Left renal pelvis (tissue), 4 donors: ENCODE measurements at regions not wholly inside any gene's neighbourhood (a gene's known extent, or its start where the extent isn't known, plus 50 kb on each side); places are given as distances from the start of the nearest gene placed in this dataset.

Source experiments
- DNase-seq, 4 donors: peaks; one replicate each; pipeline ENCODE4 v3.0.0-alpha.2; 2013; ENCODE audit warnings: low read depth in 4 of 4, low spot score in 3 of 4

DNA sequence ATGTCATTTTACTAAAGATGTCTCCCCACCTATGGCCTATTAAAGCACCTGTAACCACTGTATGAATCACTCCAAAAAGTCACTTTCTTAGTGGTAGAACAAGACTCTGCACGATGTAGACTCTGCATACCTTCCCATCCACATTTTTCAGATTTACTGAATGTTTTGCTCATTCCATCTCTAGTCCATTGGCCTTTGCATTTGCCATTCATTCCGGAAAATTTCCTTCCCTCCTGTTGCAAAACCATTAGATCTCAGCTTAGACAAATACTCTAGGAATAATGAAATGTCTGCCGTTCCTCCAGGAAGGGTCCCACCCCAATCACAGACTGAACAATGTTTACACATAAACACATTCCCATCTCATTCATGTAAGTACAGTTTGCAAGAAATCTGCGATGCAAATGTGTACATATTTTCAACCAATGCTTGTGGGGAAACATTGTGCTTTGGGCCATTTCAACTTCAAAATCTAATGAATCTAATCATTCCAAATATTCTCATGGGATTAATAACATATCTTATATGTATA is 146.3 kb upstream of the XYLT1 start:
- no peak for DNase-seq

DNA sequence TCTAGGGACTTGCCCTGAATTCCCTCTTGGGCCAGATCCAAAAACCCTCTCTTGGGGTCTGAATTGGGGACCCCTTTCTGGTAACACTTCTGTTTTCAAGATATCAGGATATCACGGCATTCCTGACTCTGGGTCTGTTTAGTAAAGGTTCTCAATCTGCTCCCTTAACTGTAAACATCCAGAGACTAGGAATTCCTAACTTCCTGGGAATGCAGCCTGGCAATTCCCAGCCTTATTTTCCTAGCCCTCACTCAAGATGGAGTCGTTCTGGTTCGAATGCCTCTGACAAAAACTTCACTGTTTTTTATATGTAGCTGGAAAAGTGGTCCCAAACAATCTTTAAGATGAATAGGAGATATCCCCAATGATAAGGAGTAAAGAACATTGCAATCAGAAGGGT is 141.6 kb upstream of the XYLT1 start:
- DNase-seq: no peak

DNA sequence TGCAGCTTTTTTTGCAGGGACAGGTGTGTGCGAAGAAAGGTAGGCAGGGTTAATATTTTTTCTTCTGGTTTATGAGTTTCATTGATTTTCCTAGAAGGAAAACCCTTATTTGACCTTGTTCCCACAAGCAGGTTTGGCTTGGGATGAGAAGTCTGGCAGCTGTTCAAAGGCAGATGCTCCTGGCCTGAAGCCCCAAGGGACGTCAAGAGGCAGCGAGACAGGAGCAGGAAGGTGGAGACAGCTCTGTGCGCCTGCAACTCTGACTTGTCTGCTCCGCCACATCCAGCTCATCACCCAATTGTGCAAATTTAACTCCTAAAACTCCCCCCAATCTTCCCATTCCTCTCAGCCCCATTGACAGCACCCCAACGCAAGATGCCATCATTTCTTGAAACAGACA is 136.8 kb upstream of the XYLT1 start:
- DNase-seq: no peak

DNA sequence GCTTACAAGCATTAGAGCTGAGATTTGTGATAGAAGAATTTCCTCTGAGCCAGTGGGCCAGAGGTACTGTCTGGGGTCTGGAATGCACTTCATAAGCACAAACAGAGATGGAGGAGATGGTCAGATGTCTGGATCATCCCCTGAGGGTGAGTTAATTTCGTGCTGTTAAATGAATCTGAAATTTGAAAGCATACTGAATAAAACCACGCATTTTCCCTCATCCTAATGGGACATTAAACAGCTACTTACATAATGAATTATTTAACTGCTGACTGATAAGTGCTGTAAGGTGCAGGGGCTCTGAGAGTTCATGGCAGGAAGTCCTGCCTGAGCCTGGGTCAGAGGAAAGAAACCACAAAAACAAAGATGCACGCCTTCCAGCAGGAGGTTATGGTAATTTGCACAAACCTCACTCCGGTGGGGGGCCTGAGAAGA is 136.3 kb upstream of the XYLT1 start:
- no peak for DNase-seq

DNA sequence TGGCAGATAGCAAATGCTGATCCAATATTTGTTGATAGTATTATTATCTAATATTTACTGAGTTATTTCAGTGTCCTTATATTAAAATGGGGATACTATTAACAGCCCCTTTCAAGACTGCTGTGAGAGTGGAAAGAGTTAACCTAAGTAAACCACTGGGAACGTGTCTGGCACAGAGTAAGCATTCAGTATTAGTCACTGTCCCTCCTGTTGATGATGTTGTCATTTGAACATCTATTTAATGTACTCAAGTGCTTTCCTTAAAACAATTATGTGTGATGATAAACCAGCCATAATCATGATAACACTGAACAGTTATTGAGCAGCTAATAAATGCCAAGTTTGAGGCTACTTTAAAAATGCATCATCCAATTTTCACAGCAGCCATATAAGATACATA is 135.7 kb upstream of the XYLT1 start:
- DNase-seq: no peak

DNA sequence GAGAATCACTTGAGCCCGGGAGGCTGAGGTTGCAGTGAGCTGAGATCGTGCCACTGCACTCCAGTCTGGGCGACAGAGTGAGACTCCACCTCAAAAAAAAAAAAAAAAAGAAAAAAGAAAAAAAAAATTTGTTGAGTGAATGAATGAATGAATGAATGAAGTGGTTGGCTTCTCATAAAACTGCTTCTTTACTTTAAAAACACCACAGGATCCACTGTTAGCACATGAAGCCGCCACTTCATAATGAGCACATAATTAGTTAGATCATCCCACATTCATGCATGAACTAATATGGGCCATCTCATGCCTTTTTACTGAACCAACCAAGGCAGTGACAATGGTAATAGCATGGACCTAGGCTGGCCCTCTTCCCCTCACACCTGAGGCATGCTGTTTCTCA is 135.0 kb upstream of the XYLT1 start:
- DNase-seq: no peak

DNA sequence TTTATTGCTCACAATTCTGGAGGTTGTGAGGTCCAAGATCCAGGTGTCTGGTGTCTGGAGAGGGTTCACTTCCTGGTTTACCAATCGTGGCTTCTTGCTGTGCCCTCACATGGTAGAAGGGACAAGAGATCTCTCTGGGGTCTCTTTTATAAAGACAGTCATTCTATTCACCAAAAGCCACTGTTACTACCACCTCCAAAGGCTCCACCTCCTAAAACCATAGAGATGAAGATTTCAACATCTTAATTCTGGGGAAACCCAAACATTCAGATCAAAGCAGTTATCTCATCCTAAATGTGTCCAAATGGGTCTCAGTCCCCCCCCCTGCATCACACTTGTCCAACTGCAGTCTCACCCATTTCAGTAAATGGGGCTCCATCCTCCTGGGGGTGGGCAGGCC is 132.9 kb upstream of the XYLT1 start:
- no peak for DNase-seq

DNA sequence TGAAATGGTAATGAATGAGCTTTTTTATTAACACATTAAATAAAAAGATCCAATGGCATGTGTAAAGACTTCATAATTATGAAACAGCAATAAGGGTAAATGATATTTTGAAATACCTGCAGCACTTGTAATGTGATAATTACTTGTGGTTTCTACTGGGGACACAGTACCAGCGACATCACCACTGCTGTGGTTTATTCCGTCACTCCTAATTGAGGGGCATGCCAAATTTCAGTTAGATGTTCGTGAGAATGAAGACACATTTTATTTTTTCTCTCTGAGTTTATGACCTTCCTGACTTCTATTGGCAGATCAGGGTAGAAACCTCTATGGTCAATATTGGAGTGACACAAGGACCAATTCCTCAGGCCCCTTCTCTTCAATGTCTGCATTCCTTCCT is 131.9 kb upstream of the XYLT1 start:
- DNase-seq: no peak

DNA sequence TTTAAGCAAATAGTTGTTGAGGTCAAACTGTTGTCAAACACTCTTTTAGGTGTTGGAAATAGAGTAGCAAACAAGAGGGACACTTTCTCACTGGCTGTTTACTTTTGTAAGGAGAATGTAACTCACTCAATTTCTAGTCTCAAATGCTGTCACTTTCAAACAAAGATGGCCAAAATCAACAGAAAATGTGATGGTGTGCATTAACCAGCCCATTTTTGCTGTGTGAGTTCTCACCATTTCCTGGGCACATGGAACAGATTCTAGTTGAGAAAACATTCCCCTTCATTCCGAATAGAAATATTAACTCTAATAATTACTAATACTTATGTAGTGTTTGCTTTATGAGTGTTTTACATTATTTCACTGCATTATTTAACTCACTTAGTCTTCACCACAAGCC is 128.2 kb upstream of the XYLT1 start:
- DNase-seq: no peak

DNA sequence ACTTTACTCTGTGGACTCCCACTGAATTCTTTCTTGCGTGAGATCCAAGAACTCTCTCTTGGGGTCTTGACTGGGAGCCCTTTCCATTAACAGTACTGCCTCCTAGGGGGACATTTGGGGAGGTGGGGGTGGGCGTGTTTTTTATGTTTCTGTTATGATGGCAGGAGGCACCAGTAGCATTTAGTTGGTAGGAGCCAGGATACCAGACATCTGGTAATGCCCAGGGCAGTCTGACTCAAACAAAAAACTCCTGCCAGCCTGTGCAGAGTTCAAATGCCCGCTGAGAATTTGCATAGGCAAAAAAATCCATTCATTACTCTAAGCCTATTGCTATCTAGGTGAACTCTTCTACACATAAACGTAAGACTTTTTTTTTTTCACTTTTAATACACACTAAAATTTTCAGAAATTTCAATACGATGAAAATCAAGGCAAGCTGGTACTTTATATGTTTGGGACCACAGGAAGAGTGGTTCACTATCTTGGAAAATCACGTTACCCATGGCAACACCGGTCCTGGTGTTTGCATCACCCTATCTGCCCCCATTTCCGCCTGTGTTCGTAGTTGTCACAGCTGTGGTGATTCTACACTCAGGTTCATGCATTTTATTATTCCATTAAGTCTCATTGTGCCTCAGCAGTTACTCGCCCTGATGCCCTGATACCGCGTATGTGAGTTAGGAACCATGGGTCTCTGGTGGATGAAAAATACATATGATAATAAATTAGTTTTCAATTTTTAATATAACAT is 121.1 kb upstream of the XYLT1 start:
- DNase-seq: no peak

DNA sequence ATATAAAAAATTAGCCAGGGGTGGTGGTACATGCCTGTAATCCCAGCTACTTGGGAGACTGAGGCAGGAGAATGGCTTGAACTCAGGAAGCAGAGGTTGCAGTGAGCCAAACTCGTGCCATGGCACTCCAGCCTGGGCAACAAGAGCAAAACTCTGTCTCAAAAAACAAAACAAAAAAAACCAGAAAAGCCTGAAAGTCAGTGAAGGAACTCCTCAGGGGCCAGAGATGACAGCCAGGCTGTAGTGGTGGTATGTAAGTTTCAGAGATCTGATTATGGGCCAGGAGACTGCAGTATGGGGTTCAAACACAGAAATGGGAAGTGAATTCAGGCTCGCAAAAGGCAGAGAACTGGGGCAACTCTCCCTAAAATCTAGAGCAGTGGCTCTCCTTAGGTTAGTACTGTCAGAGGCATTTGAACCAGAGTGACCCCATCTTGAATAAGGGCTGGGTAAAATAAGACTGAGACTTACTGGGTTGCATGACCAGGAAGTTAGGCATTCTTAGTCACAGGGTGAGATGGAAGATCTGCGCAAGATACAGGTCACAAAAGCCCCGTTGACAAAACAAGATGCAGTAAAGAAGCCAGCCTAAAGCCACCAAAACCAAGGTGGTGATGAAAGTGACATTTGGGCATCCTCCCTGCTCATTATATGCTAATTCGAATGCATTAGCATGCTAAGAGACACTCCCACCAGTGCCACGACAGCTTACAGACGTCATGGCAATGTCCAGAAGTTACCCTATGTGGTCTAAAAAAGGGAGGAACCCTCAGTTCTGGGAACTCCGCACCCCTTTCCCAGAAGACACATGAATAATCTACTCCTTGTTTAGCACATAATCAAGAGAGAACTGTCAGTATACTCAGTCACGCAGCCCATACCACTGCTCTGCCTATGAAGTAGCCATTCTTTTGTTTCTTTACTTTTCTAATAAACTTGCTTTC is 120.2 kb upstream of the XYLT1 start:
- no peak for DNase-seq

DNA sequence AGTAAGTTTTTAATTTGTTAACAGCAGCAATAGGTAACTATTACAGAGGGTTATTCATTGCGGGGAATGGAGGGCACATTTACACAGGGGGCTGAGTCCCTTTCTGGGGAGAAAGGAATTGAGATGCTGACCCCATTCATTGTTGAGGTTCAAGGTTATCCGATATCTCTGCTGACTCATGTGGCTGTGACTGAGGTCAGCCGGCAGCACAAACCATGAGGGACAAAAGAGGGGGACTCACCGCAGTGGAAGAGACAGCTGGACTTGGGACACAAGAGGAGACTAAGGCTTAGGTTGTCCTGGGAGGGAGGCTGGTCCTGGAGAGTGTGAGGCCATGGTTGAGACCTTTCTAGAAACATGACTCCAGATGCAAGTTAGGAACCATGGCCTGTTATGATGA is 119.1 kb upstream of the XYLT1 start:
- no peak for DNase-seq

DNA sequence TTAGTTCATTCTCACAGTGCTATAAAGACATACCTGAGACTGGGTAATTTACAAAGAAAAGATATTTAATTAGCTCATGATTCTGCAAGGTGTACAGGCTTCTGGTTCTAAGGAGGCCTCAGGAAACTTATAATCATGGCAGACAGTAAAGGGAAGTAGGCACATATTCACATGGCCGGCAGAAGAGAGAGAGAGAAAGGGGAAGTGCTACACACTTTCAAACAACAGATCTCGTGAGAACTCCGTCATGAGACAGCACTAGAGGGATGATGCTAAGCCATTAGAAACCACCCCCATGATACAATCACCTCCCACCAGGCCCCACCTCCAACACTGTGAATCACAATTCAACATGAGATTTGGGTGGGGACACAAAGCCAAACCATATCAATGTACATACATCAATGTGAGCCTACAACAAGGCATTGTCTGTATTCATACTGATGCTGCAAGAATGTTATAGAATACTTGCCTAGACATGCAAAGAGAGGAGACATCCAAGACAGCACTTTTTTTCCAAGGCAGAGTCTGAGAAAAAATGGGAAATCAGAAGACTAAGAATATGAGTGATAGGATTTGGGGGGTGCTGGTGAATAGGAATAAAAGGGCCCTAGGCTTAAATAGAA is 114.8 kb upstream of the XYLT1 start:
- DNase-seq: no peak

DNA sequence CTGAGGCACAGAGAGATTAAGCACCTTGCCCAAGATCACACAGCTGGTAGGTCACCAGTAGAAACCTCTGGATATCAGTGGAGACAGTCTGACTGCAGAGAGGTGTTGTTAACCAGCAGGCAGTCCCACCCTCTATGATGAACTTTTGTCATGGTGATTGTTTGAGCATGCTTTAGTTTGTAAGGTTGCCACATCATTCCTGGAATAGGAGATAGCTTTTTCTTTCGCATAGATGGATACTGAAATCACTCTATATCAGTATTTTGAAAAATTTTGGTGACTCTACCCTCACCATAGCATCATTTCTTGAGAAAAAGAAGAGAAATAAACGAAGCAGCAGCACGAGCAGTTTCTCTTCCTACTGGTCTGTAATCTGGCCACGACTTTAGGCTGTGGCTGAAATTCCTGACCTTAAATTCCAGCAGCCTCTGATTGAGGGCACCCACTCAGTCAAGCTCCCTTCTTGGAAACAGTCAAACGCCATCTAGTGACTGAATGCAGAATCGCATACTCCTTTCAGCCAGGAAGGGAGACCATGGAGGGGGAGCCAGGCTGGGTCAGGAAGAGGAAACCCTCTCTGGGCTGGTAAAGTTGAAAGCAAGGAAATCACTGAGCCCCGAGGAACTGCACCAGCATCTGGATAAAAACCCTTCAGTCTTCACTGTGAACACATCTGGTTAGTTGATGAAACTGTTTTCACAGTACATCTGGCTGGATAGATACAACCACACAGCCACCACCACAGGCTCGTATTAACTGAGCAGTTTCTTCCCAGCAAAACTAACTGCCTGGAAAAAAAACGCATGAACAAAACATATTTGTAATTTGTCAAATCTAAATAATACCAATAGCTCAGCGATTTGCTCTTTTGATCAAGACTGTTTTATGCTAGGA is 108.5 kb upstream of the XYLT1 start:
- DNase-seq: peak; percentile 44 to 53 (median 49)

DNA sequence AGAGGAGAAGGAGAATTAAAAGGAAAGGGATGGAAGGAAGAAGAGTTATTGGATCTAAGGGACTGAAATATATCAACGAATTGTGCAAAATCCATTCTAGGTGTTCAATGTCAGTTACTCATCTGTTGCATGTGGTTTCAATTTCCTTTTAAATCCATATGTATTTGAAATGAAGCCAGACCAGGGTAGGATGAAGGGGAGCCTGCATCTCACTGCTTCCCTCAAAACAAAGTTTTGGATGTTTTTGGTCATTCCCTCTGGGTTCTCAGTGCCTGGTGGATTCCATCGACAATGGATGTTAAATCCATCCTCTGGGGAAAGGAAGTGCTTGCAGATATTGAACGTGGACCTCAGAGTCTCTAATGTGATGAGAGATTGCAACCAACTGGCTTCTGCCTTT is 103.5 kb upstream of the XYLT1 start:
- DNase-seq: no peak

DNA sequence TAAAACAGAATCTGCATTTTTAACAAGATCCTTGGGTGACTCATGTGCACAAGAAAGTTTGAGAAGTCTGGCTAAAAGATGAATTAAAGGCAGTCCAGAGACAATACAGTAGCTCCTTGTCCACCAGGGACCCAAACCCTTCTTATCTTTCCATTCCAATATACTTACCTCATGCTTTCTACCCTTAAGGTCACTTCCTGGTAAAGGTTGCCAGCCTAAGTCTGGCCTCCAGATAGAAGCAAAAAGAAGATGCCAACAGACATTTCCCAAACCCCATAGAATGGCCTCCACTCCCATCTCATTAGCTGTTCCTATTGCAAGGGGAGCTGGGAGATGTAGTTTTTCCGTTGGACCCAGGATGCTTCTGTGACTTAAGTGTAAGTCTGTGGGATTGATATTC is 101.4 kb upstream of the XYLT1 start:
- DNase-seq: no peak

DNA sequence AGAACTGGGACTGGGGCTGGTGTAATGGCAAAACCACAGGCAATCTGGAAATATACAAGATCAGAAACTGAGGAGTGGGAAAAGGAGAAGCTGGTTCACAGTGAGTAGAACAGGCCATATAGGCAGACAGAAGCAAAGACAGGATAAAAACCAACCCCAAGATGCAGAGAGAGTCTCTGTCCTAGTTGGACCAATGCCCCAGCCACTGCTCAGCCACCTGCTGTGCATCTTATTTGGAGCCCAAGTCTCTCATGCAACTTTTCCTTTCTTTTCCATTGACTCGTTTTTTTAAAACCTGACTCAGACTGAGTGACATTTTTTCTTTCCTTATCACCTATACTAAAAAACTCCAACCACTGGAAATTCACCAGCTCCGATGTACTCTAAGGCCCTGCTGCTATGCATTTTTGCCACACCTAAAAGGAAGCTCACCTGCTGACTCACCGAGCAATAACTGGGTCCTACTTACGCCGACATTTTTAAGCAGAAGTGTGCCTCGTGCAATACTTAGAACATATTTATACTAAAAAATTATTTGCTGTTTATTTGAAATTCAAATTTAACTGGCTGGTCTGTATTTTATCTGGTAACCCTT is 100.8 kb upstream of the XYLT1 start:
- no peak for DNase-seq

DNA sequence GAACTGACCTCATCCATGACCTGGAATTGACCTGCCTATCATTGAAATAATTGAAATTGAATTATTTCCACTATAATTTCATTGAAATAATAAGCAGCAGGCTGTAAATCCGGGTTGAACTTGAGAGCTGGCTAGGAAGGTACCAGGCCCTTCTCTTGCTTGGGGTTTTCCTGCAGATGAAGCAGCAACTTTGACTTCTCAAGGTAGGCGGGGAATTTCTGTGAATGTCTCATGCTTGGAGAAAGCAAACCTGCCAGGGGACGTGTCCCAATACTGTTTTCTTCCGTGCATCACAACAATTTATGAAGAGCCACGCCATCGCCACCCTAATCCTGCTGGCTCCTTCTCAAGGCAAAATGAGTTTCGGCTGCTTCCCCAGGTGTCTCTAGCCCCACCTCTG is 97.5 kb upstream of the XYLT1 start:
- no peak for DNase-seq

DNA sequence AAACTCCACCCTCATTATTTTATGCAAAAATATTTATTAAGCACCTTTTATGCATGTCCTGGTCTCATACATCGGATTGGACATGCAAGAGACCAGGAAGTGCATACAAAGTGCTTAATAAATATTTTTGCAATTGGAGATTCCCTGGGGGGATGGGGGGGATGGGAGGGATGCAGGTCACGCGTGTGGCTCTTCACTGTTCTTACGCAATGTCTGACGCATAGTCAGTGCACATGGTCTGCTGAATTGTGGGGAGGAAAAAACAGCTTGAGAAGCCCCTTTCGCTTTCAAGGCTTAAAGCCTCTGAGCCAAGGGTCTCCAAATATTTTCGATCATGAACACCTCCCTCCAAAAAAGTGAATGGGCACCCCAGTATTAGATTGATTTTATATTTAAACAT is 96.7 kb upstream of the XYLT1 start:
- DNase-seq: no peak
